Peyer's patch (tissue), 4 donors: ENCODE measurements at regions not wholly inside any gene's neighbourhood (a gene's known extent, or its start where the extent isn't known, plus 50 kb on each side); places are given as distances from the start of the nearest gene placed in this dataset.

Experiments
- POLR2A ChIP-seq, 2 donors: fragments of 450-650 bp; IDR thresholded peaks; one replicate each; pipeline ENCODE4 v1.5.1; 2017; ENCODE audit warnings: antibody characterized with exemption in 2 of 2, mild to moderate bottlenecking in 2 of 2, moderate library complexity in 2 of 2
- TF ChIP-seq, protein P1 (sequence below), 6 experiments: fragments of 450-650 bp in 4 of 6; fragments of 200-600 bp in 2 of 6; sonication (generic) in 1 of 6; IDR thresholded peaks; one replicate each; pipeline ENCODE4 v1.5.1; 2017 to 2019; ENCODE audit warnings: antibody characterized with exemption in 6 of 6, mild to moderate bottlenecking in 3 of 6, moderate library complexity in 1 of 6

- TF ChIP-seq, protein P1, sequence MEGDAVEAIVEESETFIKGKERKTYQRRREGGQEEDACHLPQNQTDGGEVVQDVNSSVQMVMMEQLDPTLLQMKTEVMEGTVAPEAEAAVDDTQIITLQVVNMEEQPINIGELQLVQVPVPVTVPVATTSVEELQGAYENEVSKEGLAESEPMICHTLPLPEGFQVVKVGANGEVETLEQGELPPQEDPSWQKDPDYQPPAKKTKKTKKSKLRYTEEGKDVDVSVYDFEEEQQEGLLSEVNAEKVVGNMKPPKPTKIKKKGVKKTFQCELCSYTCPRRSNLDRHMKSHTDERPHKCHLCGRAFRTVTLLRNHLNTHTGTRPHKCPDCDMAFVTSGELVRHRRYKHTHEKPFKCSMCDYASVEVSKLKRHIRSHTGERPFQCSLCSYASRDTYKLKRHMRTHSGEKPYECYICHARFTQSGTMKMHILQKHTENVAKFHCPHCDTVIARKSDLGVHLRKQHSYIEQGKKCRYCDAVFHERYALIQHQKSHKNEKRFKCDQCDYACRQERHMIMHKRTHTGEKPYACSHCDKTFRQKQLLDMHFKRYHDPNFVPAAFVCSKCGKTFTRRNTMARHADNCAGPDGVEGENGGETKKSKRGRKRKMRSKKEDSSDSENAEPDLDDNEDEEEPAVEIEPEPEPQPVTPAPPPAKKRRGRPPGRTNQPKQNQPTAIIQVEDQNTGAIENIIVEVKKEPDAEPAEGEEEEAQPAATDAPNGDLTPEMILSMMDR (IDR thresholded peaks at IDR 0.05): no peak
- TF ChIP-seq POLR2A (IDR thresholded peaks at IDR 0.05): no peak
Observed at GRCh38 chr7:142359694-142360279, 101.9 kb upstream of the PRSS58 start.
